T-helper 2 cell (primary cell): ENCODE measurements at regions not wholly inside any gene's neighbourhood (a gene's known extent, or its start where the extent isn't known, plus 50 kb on each side); places are given as distances from the start of the nearest gene placed in this dataset.

Experiments used
- DNase-seq, 5 experiments: peaks; one replicate each; pipeline versions ENCODE4 v3.0.0 to v3.0.0-alpha.2; 2012 to 2022

DNA sequence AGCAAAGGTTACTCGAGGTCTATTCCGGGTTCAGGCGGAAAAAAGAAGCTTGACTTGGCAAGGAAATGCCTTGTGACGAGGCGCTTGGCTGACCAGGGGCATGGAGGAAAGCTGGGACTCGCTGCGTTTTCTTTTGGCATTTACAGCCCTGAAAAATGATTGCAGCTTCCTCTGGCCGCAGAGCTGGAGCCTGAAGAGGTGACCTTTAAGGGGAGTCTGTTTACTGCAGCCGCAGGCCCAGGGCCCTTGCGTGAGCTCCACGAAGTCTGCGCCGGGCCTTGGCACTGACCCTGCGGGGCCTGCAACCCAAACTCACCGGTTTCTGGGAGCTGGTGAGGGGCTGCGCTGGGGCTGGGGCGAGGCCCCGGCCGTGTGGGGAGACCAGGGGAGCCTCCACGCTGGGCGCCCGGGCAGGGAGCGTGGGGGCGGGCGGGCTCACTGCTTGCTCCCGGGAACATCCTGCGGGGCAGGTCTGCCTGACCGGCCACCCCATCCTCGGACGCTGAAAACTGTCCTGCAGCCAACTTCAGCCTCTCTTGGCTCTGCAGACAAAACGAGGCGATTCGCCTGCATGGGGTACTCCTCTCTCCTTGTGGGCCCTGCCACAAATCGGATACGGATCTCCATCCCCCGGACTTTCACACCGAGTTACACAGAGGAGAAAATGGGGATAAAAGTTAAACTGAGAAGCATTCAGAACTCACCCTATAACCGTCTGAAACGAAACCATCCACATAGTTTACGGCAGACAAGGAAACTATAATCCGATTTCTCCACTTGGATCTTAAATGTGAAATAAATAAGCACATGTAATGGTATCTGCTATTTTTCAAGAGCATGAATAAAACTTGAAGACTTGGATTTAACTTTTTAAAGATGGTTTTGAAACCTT, 206.3 kb upstream of the FOXF1 start:
- DNase-seq = no peak

DNA sequence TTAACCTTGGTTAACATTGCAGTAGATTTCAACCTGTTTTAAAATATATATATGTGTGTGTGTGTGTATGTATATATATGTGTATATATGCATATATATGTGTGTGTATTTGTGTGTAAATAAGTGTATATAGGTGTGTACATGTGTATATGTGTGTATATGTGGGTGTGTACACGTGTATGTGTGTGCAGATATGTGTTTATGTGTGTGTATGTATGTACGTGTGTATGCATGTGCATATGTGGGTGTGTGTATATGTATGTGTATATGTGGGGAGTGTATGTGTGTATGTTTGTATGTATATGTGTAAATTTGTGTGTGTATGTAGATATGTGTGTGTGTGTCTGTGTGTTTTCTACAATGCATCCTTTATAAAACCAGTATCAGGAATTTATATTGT, 205.5 kb upstream of the FOXF1 start:
- DNase-seq = no peak

DNA sequence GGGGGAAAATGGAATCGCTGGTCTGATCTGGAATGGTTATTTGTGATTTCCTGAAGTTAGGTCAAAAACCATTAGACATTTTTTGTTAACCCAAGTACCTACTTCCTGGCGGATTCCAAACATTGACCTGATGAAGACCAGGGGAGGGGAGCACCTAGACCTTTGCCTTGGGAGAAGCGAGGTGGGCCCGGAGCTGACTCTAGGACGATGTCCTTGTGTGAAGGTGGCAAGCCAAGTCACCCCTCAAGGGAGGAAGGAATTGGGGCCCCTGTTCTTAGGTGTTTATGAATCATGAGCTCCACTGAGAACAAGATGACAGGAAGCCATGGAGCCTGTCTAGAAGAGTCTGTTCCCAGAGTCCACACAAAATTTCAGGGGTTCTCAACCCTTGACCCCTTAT, 204.9 kb upstream of the FOXF1 start:
- DNase-seq = no peak

DNA sequence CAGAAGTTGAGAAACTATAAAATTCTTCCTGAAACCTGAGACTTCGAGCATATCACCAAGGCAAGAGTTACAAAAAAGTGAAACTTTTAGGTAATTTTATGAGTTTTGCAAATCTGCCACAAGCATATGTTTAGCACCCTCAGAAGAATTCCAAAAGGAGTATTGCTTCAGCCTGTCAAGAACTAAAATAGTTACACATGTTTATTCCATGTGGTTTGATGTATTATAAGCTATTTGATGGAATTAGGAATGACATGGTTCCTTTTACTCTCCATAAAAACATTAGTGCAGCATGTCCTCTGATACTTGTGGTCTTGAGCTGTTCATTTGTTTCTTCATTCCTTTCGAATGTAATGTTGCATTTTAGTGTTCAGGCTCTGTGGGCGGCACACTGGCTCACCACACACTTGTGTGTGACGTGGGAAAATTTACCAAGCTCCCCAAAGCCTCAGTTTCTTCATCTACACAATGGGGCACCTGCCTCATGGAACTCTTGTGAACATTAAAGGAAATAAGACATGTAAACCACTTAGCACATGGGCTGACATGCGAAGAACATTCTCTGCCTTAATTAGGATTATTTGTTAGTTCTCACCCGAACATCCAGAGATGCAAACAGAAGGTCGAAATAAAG, 204.2 kb upstream of the FOXF1 start:
- DNase-seq = no peak

DNA sequence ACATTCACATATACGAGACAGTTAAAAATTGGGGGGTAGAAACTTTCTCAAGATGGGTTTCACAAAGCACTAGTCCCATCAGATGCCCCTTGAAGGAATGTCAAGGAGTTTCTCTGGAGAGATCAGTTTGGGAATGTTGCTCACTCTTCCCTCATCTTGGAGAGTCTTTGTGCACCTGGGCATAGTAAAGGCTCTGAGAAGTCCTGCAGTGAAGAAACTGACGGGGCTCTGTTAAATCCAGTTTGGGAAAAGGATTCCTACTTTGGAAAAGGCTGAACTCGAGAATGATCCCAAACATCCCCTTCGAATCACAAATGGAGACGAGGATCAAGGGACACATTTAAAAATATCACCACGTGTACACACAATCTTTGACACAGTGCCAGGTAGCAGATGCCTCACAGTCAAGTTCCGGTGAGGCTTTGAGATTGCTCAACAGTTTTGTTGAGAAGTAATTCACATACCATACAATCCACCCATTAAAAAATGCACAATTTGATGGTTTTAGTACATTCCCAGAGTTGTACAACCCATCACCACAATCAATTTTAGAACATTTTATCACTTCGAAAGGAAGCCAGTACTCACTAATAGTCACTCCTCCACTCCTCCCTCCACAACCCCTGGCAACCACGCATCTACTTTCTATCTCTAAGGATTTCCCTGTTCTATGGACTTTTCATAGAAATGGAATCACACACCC, 203.4 kb upstream of the FOXF1 start:
- DNase-seq = no peak

DNA sequence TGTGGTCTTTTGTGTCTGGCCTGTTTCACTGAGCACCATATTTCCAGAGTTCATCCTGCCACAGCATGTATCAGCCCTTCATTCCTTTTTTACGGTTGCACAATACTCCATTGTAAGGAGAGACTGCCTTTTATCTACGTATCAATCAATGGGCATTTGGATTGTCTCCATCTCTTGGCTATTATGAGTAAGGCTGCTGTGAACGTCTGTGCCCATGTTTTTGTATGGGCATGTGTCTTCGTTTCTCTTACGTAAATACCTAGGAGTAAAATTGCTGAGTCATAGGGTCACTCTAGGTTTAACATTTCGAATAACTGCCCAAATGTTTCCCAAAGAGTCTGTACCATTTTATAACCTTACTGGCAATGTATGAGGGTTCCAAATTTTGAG, 202.8 kb upstream of the FOXF1 start:
- no peak for DNase-seq

DNA sequence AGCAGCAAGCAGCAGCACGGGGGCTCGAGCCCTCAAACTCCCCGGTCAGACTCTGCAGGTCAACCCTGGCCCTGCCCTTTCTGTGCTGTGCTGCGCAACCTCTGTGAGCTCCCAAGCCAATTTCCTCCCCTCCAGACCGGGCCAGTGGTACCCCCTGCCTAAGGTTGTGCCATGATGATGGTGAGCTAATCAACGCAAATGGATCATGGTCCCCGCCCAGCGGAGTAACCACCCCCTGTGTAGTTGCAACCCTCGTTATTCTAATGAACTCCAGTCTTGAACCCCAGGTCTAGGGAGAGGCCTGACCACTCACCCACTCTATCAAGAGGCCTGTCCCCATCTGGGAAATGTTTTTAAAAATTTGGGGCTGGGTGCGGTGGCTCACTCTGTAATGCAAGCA, 201.8 kb upstream of the FOXF1 start:
- no peak for DNase-seq

DNA sequence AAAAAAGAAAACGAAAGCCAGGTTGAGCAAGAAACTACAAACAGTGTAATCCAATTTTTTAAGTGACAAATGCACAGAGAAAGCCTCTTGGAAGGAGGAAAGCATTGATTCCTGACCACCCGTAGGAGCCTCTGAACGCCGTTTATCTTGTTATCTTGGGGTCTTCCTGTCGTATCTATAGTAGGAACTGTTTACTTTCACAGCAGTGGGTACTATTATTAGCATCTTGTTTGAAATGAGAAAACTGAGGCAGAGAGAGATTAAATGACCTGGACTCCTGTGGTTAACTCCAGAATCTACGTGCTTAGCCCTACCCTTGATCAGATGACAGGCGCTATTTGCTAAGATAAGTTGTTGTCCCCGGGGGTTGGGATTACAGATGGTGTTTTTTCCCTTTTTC, 196.7 kb upstream of the FOXF1 start:
- DNase-seq = no peak

DNA sequence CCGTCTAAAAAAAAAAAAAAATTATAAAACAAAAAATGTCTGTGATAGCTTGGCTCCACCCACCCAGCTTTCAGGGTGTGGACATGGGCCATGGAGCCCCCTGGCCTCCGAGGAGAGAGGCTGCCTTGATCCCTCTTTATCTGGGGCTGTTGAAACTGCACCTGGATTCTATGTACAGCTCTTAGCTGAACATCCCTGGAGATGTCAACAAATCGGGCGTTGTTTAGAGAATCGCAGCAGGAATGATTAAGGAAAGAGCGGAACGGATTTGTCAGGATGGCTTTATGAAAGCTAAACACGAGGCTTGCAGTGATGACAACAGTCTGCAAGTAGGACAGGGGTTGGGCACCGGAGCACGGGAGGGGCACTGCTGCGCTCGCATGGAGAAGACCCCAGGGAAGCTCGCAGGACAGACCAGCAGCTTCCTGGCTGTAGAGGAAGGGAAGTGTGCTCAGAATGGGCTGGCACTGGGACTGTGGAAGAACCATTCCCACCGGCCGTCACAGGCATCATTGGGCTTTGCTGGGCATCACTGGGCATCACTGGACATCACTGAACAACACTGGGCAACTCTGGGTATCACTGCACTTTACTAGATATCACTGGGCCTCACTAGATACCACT, 195.8 kb upstream of the FOXF1 start:
- no peak for DNase-seq

DNA sequence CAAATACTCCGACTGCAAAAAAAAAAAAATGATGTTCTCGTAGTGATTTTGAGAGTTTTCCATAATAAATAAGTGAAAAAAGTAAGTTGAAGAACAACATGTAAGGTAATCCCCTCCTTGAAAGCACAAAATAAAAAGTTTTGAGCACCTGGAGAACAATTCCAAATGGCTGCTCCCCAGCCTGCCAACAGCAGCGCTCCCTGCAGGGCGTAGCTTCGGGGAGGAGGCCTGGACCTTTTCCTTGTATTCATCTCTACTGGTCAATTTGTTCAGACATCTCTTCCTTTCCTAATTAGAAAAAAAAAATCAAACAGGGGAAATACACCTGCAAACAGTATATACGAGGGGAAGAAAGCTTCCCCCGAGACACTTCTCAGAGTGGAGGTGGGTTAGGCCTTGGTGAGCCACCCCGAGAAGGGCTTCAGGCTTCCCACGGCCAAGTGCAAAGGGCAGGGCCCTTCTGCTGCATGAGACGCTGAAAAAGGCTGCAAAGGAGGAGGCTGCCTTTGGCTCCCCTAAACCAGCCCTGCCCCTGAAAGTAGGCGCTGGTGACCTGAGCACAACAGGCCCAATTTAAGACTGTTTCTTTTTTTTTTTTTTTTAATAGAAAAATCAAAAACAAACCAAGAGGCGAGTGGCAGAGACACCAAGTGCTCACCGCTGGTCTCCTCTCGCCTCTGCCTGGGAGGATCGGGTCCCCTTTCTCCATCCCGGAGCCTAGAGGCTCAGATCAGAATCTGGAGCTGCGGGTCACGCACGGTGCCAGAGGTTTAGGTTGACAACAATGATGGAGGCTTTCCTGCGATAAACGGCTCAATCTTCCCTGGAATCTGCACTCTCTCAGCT, 193.1 kb upstream of the FOXF1 start:
- DNase-seq = no peak

DNA sequence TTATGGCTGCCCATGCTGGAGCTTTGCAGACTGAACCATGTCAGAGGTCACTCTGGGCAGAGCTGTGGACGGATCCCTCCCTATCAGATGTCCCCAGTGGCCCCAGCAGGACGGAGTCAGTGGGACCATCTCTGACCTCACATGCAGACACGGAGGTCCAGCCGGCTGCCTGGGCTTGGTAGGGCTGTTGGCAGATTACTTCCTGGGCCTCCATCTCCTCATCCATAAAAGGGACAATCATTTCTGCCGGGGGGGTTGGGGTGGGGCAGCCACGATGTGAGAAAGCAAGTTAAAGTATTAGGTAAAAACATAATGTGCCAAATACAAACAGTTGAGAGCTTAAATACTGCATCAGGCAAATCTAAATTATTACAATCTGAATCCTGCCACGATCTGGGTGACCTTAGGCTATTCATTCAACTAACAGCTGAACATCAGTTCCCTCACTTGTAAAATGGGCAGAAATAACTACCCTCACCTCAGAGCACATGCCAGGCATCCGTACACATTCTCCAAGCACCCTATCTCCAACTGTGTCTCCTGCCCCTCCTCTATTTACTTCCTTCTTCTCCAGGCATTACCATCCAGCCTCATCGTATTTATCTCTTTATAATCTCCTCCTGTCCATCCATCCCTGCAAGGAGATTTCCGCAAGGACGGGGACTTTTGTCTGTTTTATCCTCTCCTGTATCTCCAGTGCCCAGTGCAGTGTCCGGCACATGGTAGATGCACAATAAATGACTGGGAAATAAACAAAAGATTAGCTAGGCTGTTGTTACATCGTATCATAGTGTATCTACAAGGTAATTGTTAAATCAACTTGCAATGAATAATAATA, 192.3 kb upstream of the FOXF1 start:
- DNase-seq = peak in 1 of 5 experiments; percentile 36

DNA sequence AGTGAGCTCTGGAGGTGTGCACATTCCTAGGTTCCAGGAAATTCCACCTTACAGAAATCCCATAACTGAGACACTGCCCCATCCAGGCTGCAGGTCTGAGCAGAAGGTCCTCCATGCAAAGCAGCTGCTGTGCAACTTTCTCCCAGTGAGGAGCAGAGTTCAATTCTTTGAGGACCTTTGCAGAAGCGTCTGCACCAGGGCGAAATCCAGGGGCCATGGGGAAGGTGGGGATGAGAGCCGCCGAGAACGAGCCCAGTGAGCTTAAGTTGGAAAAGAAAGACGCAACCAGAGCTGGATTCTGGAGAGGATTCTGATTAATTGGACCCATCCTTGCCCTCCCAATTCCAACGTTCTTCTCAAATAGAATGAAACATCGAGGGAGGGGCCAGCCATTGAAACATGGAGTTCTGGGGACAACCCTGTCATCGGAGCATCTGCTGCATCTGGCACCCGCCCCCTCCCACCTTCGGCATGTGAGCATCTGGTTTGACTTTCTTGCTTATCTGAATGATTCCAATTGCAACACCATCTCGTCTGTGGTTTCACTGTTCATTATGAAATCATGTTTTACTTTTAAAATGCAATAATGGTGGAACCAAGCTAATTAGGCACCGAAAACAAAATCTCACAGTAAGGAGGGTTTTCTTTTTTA, 190.6 kb upstream of the FOXF1 start:
- DNase-seq = peak in 1 of 5 experiments; percentile 20

DNA sequence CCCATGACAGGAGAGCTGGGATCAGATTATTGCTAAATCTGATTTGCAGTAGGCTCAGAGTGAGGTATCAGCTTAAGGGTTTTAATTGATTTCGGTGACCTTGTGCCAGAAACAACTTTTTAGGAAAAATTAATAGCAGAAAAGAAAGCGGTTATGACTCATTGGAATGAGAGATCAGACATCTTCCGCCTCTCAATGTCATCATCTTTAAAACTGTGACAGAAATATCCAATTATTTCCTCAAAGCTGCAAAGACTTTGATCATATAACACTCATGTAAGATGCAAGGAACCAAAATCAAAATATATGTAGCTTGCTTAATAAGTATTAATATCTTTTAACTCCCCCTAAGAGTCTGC, 190.1 kb upstream of the FOXF1 start:
- no peak for DNase-seq

DNA sequence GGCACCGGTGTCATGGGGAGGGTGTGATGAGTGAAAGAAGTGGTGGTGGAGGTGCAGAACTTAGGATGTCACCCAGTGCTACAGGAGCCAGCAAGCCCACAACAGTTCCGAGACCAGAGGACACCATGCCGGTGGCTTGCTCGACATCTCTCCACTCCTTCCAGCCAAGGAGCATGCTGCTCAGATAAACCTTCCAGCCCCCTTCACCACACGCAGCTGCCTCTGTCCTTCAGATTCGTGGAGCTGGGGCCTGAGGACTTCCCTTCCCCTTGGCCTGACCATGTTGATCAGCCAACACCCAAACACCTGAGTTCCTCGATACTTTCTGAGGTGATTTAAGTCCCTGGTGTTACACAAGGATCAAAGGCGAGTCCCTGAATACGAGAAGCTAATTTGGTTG, 188.8 kb upstream of the FOXF1 start:
- no peak for DNase-seq

DNA sequence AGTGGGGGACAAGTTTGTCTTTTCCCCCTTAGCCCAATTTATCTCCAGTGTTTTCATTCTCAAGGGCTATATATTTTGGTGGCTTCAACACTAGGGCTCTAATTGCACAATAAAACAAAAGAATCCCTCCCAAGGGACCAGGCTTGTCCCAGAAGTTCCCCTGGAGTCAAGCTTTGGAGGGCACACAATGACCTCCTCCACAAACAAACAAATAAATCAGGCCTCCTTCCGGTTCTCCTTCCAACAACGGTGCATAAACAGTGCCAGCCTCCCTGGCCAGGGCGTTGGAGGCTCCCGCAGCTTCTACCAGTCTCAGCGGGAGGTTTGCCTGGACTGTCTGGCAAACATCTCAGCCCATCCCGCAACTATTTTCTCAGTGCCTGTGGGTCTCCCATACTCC, 188.0 kb upstream of the FOXF1 start:
- DNase-seq = no peak

DNA sequence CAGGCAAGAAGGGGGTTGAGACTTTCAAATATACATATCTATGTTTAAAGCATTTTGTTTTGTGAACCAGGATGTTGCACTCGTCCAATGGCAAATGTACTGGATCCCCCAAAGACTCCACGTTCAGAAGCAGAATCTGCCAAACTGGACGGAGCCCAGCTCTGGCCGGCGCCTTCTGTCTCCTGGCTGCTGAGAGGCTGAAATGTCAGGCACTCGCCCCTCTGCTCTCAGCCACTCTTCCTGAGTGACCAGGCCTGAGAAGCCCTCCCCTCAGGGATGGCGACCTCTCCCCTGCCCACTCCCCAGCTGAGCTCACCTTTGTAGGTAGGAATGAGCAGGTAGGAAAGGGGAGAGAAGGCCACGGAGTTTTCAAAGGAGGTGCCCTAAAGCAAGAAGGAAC, 187.5 kb upstream of the FOXF1 start:
- DNase-seq = no peak

DNA sequence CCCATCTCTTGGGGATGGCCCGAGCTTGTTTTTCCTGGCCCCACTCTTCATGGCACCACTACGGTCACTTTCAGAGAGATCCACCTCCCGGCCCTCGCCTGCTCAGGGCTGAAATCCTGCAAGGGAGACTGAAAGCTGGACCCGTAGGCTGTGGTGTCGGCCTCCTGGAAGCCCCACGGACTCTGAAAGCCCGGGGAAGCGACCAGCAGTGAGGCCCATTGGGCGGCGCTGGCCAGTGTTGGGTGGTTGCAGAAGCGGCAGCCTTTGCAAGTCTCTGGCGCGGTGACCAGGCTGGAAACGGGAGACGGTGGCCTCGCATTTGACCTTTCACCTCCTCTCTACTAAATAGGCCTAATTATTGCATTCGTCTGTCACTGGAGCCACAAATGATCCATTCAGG, 186.0 kb upstream of the FOXF1 start:
- DNase-seq = no peak

DNA sequence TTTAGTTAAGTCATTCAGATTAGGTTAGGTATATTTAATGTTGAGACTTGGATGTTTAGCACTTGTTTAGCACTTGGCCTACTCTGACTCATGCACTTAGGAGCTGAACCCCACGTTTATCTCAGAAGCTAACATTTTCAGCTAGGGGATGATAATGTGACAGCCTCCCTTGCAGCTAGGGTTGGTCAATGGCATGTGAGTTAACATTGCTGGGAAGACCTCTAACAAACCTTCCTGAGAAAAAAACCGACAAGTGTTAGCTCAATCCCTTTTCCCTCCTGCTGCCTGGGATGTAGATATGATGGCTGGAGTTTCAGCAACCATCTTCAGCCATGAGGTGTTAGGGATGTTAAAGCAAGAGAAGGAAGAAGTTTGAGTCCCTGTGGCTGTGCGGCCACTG, 185.0 kb upstream of the FOXF1 start:
- no peak for DNase-seq

DNA sequence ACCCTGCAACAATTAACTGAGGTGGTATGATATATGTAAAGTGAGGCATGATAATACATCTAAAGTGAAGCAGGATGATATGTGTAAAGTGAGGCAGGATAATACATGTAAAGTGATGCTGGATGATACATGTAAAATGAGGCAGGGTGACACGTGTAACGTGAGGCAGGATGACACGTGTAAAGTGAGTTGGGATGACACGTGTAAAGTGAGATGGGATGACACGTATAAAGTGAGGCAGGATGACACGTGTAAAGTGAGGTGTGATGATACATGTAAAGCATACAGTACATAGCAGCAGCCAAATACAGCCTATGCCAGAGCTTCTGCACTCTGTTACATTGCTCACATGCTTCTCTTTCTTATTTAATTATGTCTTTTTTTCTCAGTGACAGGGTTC, 184.4 kb upstream of the FOXF1 start:
- DNase-seq = no peak

DNA sequence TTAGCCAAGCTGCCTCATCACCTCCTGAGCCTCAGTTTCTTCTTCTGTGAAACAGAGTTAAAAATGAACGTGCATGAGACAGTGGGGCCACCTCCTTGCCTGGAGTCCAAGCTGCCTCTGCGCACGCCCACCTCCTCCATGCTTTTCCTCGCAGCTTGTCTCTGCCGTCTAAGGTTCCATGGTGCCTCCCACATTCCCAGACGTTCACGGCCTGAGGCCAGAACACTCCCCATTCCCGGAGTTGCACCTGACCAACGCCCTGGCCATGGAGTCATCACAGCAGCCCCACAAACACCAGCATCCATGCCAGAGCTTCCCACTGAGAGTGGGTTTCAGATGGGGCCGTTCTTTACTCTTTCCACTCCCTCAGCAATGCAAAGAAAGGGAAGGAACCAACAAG, 183.0 kb upstream of the FOXF1 start:
- no peak for DNase-seq

DNA sequence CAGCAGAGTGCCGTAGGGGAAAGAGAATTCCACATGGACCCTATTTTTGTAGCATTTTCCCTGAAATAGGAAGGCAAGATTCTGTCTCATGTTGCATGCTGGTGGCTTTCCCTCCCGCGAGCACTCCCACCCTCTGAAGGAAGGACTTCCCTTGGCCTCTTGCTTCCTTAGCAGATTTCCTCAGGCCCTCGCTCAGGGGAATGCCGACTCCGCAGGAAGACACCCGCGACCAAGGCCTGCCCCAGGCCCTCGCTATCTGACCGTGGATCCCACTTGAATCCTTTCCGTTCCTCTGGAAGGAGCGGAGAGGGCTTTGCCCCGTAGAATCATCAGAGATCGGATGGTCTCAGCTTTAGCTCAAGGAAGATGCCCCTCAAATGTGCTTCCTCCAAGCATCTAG, 179.4 kb upstream of the FOXF1 start:
- DNase-seq = no peak
